Transverse colon (tissue), 4 donors: ENCODE measurements at regions not wholly inside any gene's neighbourhood (a gene's known extent, or its start where the extent isn't known, plus 50 kb on each side); places are given as distances from the start of the nearest gene placed in this dataset.

Experiments
- EP300 ChIP-seq: sonication (generic); formaldehyde crosslinking; IDR thresholded peaks from one replicate; pipeline ENCODE4 v1.6.1; 2017; ENCODE audit warnings: antibody characterized with exemption, low read depth
- POLR2A ChIP-seq: fragments of 450-650 bp; IDR thresholded peaks from one replicate; pipeline ENCODE4 v1.6.1; 2016; ENCODE audit warnings: antibody characterized with exemption, mild to moderate bottlenecking, moderate library complexity
- POLR2AphosphoS5 ChIP-seq, 3 donors: sonication (generic); formaldehyde crosslinking; IDR thresholded peaks; one replicate each; pipeline ENCODE4 v1.6.1; 2016; ENCODE audit warnings: antibody characterized with exemption in 3 of 3
- TF ChIP-seq, protein P1 (sequence below), 5 experiments: fragments of 200-600 bp in 3 of 5; fragments of 450-650 bp in 2 of 5; sonication (generic) in 3 of 5; IDR thresholded peaks; 1 replicate in 2 of 5; 2 replicates in 3 of 5; pipeline ENCODE4 v1.5.1; 2016 to 2017; ENCODE audit warnings: antibody characterized with exemption in 5 of 5, inconsistent platforms in 3 of 5, mild to moderate bottlenecking in 2 of 5, moderate library complexity in 1 of 5

DNA sequence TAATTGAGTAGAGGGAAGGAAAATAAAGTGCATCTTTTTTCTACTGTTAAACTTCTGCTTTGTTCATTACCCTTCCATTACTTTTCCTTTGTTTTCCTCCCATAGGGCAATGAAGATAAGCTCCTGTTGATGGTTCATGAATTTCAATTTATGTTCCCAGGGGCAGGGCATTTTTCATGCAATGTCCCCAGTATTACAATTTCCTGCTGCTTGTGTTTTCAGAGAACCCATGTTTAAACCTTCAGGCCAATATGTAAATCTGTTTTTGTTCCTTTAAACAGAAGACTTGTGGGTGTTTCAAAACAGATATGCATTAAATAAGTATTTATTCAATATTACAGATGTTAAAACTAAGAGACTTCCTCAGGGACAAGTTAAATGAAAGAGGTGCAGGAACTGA lies 834.5 kb downstream of the ZPLD1 start:
- TF ChIP-seq, protein P1, sequence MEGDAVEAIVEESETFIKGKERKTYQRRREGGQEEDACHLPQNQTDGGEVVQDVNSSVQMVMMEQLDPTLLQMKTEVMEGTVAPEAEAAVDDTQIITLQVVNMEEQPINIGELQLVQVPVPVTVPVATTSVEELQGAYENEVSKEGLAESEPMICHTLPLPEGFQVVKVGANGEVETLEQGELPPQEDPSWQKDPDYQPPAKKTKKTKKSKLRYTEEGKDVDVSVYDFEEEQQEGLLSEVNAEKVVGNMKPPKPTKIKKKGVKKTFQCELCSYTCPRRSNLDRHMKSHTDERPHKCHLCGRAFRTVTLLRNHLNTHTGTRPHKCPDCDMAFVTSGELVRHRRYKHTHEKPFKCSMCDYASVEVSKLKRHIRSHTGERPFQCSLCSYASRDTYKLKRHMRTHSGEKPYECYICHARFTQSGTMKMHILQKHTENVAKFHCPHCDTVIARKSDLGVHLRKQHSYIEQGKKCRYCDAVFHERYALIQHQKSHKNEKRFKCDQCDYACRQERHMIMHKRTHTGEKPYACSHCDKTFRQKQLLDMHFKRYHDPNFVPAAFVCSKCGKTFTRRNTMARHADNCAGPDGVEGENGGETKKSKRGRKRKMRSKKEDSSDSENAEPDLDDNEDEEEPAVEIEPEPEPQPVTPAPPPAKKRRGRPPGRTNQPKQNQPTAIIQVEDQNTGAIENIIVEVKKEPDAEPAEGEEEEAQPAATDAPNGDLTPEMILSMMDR (IDR thresholded peaks at IDR 0.05), result no peak
- TF ChIP-seq EP300 (no peak), POLR2A (no peak), POLR2AphosphoS5 (IDR thresholded peaks at IDR 0.05) (no peak)
